ENCODE measurements at regions not wholly inside any gene's neighbourhood (a gene's known extent, or its start where the extent isn't known, plus 50 kb on each side); places are given as distances from the start of the nearest gene placed in this dataset.

DNA sequence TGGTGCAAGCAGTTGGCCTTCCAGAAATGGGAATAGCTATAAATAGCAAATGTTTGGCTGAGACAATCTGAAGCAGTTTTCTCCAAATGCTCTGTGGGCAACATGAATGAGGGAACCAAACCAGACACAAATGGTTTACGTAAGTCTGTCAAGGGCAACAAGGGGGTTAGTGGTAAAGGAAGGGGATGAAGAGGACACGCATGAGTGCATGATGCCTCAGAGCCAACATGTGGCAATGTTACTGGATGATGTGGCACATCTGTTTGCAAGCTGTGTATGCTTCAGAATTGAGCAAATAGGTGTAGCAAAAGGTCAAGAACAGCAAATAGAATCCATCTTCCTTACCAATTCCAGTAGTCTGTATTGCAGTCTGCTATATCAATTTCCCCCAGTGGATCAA is 76.3 kb upstream of the LMO4 start:
- CTCF ChIA-PET, result interaction anchor here (1.0 kb wide), 1 partner anchor 9 kb away, joined by 3 read pairs; no protein-coding TSS in a partner anchor
- no peak for TF ChIP-seq EZH2 (IDR thresholded peaks at IDR 0.05; ENCODE audit: borderline replicate concordance, low read depth, low read length, severe bottlenecking)
- TF ChIP-seq JUN (IDR thresholded peaks at IDR 0.05; ENCODE audit: borderline replicate concordance, insufficient read depth, insufficient read length, low read depth), result no peak
- TF ChIP-seq, protein P1, sequence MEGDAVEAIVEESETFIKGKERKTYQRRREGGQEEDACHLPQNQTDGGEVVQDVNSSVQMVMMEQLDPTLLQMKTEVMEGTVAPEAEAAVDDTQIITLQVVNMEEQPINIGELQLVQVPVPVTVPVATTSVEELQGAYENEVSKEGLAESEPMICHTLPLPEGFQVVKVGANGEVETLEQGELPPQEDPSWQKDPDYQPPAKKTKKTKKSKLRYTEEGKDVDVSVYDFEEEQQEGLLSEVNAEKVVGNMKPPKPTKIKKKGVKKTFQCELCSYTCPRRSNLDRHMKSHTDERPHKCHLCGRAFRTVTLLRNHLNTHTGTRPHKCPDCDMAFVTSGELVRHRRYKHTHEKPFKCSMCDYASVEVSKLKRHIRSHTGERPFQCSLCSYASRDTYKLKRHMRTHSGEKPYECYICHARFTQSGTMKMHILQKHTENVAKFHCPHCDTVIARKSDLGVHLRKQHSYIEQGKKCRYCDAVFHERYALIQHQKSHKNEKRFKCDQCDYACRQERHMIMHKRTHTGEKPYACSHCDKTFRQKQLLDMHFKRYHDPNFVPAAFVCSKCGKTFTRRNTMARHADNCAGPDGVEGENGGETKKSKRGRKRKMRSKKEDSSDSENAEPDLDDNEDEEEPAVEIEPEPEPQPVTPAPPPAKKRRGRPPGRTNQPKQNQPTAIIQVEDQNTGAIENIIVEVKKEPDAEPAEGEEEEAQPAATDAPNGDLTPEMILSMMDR (IDR thresholded peaks at IDR 0.05; ENCODE audit: extremely low read depth in 1 of 2, insufficient read depth in 1 of 2, low read depth in 1 of 2, low read length in 2 of 2), result no peak
- TF ChIP-seq, protein P2, sequence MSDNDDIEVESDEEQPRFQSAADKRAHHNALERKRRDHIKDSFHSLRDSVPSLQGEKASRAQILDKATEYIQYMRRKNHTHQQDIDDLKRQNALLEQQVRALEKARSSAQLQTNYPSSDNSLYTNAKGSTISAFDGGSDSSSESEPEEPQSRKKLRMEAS (IDR thresholded peaks at IDR 0.05; ENCODE audit: insufficient read depth, insufficient read length), result no peak
- no peak for TF ChIP-seq FOS (IDR thresholded peaks at IDR 0.05; ENCODE audit: borderline replicate concordance, insufficient read depth, low read length)
- TF ChIP-seq MYC (IDR thresholded peaks at IDR 0.05; ENCODE audit: low read depth, low read length), result no peak
- TF ChIP-seq POLR2AphosphoS5 (IDR thresholded peaks at IDR 0.05; ENCODE audit: insufficient read depth, low read depth, low read length), result no peak
- no peak for TF ChIP-seq GATA2 (IDR thresholded peaks at IDR 0.05; ENCODE audit: insufficient read depth, insufficient read length, low read depth, low read length)
- TF ChIP-seq POLR2A (IDR thresholded peaks at IDR 0.05; ENCODE audit: low read depth, low read length), result no peak
- dilution Hi-C loops (cut with MboI; ENCODE audit: extremely low pct_ligation_motif_present, low sequenced_read_pairs), result no loop called here
- Histone ChIP-seq H3K27me3 (ENCODE audit: control insufficient read depth in 2 of 2, insufficient read depth in 2 of 2, low read length in 2 of 2) (peaks cover 3% of the 10 kb centered on the region in 2 experiments), H4K20me1 (replicated peaks; ENCODE audit: control insufficient read depth, extremely low read depth, insufficient read depth, low read length) (no peaks in the 10 kb centered on the region), H3K27ac (ENCODE audit: insufficient read depth, low read depth, low read length) (no peak overlapping the region), H3K36me3 (ENCODE audit: control insufficient read depth in 2 of 2, extremely low read depth in 1 of 2, insufficient read depth in 2 of 2, low read length in 2 of 2) (no peaks in the 10 kb centered on the region), H3K9me1 (replicated peaks; ENCODE audit: control insufficient read depth, extremely low read depth, insufficient read depth, low read length) (no peaks in the 10 kb centered on the region), H3K79me2 (ENCODE audit: control insufficient read depth, insufficient read depth, low read length) (no peaks in the 10 kb centered on the region), H3K9ac (replicated peaks; ENCODE audit: extremely low read depth, insufficient read depth, low read length) (no peak overlapping the region), H3K9me3 (replicated peaks; ENCODE audit: control insufficient read depth, insufficient read depth, low read length) (no peaks in the 10 kb centered on the region), H3K4me3 (replicated peaks in 1 of 3; ENCODE audit: insufficient read depth in 1 of 3, low read depth in 1 of 3, low read length in 3 of 3) (no peak overlapping the region), H2AFZ (ENCODE audit: low read depth, low read length) (no peak overlapping the region), H3K4me1 (ENCODE audit: control insufficient read depth, extremely low read depth, insufficient read depth, low read length) (no peaks in the 10 kb centered on the region), H3K4me2 (ENCODE audit: insufficient read depth, low read length) (no peak overlapping the region)
- DNase-seq (ENCODE audit: low read depth, low spot score), result no peak
- BruUV-seq (replicated peaks), result no TSS peak
- FAIRE-seq, result no peak
- POLR2A ChIA-PET, result no interaction called here
- intact Hi-C loops (cut with micrococcal nuclease), result no loop called here
